Neural progenitor cell (in vitro differentiated cells): ENCODE measurements at regions not wholly inside any gene's neighbourhood (a gene's known extent, or its start where the extent isn't known, plus 50 kb on each side); places are given as distances from the start of the nearest gene placed in this dataset.

ENCODE experiments used
- EZH2 ChIP-seq: fragments of 200-600 bp; sonication (generic); IDR thresholded peaks from 2 replicates; pipeline ENCODE4 v1.6.1; 2017; ENCODE audit warnings: antibody characterized with exemption, mild to moderate bottlenecking, moderate library complexity
- TF ChIP-seq, protein P1 (sequence below): fragments of 200-600 bp; sonication (generic); IDR thresholded peaks from 2 replicates; pipeline ENCODE4 v1.5.1; 2017; ENCODE audit warnings: antibody characterized with exemption, mild to moderate bottlenecking

DNA sequence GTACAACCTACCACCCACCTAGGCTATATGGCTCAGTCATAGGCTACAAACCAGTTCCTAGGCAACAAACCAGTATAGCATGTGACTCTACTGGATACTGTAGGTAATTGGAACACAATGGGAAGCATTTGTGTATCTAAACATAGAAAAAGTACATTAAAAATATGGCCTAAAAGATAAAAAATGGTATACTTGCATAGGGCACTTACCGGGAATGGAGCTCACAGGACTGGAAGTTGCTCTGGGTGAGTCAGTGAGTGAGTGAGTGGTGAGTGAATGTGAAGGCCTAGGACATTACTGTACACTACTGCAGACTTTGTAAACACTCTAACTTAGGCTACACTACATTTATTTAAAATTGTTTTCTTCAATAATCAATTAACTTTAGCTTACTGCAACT, 139.2 kb upstream of the RBPJ start:
- TF ChIP-seq, protein P1, sequence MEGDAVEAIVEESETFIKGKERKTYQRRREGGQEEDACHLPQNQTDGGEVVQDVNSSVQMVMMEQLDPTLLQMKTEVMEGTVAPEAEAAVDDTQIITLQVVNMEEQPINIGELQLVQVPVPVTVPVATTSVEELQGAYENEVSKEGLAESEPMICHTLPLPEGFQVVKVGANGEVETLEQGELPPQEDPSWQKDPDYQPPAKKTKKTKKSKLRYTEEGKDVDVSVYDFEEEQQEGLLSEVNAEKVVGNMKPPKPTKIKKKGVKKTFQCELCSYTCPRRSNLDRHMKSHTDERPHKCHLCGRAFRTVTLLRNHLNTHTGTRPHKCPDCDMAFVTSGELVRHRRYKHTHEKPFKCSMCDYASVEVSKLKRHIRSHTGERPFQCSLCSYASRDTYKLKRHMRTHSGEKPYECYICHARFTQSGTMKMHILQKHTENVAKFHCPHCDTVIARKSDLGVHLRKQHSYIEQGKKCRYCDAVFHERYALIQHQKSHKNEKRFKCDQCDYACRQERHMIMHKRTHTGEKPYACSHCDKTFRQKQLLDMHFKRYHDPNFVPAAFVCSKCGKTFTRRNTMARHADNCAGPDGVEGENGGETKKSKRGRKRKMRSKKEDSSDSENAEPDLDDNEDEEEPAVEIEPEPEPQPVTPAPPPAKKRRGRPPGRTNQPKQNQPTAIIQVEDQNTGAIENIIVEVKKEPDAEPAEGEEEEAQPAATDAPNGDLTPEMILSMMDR: no peak
- no peak for TF ChIP-seq EZH2
